ENCODE measurements at regions not wholly inside any gene's neighbourhood (a gene's known extent, or its start where the extent isn't known, plus 50 kb on each side); places are given as distances from the start of the nearest gene placed in this dataset.

GRCh38 chr13:90447034-90447733, 900.3 kb upstream of the MIR17HG start:
- 81 to 92% (median 90%) methylated on average over 2 of the region's 2 CpGs for WGBS, 3 donors
- H3K27me3 ChIP-seq, result no peaks in the 10 kb centered on the region
- intact Hi-C loops (cut with DNase I), result no loop called here
- TF ChIP-seq, protein P1, sequence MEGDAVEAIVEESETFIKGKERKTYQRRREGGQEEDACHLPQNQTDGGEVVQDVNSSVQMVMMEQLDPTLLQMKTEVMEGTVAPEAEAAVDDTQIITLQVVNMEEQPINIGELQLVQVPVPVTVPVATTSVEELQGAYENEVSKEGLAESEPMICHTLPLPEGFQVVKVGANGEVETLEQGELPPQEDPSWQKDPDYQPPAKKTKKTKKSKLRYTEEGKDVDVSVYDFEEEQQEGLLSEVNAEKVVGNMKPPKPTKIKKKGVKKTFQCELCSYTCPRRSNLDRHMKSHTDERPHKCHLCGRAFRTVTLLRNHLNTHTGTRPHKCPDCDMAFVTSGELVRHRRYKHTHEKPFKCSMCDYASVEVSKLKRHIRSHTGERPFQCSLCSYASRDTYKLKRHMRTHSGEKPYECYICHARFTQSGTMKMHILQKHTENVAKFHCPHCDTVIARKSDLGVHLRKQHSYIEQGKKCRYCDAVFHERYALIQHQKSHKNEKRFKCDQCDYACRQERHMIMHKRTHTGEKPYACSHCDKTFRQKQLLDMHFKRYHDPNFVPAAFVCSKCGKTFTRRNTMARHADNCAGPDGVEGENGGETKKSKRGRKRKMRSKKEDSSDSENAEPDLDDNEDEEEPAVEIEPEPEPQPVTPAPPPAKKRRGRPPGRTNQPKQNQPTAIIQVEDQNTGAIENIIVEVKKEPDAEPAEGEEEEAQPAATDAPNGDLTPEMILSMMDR (IDR thresholded peaks at IDR 0.05), result no peak
- TF ChIP-seq POLR2A (IDR thresholded peaks at IDR 0.05), result no peak
- TF ChIP-seq EP300 (IDR thresholded peaks at IDR 0.05), result no peak
- H3K4me1 ChIP-seq (ENCODE audit: insufficient read depth), result no peaks in the 10 kb centered on the region
- no peaks in the 10 kb centered on the region for H3K9me3 ChIP-seq
- H3K27ac ChIP-seq, result no peak overlapping the region
- no peak overlapping the region for H3K4me3 ChIP-seq
- no peak for DNase-seq
- H3K36me3 ChIP-seq, result no peaks in the 10 kb centered on the region

- TF ChIP-seq EP300 (IDR thresholded peaks at IDR 0.05), result no peak
- TF ChIP-seq, protein P1 (IDR thresholded peaks at IDR 0.05), result no peak
- TF ChIP-seq POLR2A (IDR thresholded peaks at IDR 0.05), result no peak
- H3K4me3 ChIP-seq, result no peak overlapping the region
- intact Hi-C loops (cut with DNase I), result no loop called here
- no peaks in the 10 kb centered on the region for H3K4me1 ChIP-seq (ENCODE audit: insufficient read depth)
- no peaks in the 10 kb centered on the region for H3K36me3 ChIP-seq
- no peak overlapping the region for H3K27ac ChIP-seq
- no peak for DNase-seq
- no peaks in the 10 kb centered on the region for H3K27me3 ChIP-seq
- no peaks in the 10 kb centered on the region for H3K9me3 ChIP-seq
Measured at GRCh38 chr13:90447734-90448101, 899.8 kb upstream of the MIR17HG start.

DNA sequence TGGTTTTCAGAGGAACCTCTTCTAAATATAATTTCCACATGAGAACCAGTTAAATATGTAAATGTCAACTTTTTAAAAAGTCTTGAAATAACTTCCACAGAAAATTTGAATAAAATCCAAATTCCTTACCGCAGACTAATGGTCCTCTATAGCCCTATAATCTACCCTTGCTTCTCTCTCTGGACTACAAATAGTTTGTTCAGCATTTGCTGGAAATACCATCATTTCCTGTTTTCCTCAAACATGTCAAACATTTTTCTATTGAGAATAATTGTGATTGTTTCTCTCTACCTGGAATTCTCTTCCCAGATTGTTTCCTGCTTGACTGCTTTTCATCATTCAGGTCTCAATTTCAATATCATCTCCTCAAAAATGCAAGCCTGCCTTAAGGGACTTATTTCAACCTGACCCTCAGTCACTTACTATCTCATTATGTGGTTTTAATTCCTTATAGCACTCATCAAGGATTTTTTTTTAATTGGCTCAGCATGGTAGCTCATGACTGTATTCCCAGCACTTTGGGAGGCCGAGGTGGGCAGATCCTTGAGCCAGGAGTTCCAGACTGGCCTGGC, 898.9 kb upstream of the MIR17HG start:
- Histone ChIP-seq H3K4me3 (no peak overlapping the region), H3K4me1 (ENCODE audit: insufficient read depth) (no peaks in the 10 kb centered on the region), H3K9me3 (no peaks in the 10 kb centered on the region), H3K36me3 (no peaks in the 10 kb centered on the region), H3K27me3 (no peaks in the 10 kb centered on the region), H3K27ac (no peak overlapping the region)
- intact Hi-C loops (cut with DNase I), result no loop called here
- WGBS, 3 donors, result 55 to 86% (median 75%) methylated on average over 2 of the region's 2 CpGs
- no peak for DNase-seq
- TF ChIP-seq EP300 (IDR thresholded peaks at IDR 0.05) (no peak), POLR2A (IDR thresholded peaks at IDR 0.05) (no peak)
- TF ChIP-seq, protein P1 (IDR thresholded peaks at IDR 0.05), result no peak

GRCh38 chr13:90453342-90453741, 894.1 kb upstream of the MIR17HG start:
- WGBS, 3 donors, result 95 to 100% (median 96%) methylated on average over 3 of the region's 3 CpGs
- no peak for DNase-seq
- H3K36me3 ChIP-seq, result no peaks in the 10 kb centered on the region
- H3K27me3 ChIP-seq, result no peaks in the 10 kb centered on the region
- intact Hi-C loops (cut with DNase I), result no loop called here
- no peak overlapping the region for H3K27ac ChIP-seq
- H3K4me1 ChIP-seq (ENCODE audit: insufficient read depth), result no peaks in the 10 kb centered on the region
- no peak overlapping the region for H3K4me3 ChIP-seq
- H3K9me3 ChIP-seq, result no peaks in the 10 kb centered on the region
- no peak for TF ChIP-seq POLR2A (IDR thresholded peaks at IDR 0.05)

DNA sequence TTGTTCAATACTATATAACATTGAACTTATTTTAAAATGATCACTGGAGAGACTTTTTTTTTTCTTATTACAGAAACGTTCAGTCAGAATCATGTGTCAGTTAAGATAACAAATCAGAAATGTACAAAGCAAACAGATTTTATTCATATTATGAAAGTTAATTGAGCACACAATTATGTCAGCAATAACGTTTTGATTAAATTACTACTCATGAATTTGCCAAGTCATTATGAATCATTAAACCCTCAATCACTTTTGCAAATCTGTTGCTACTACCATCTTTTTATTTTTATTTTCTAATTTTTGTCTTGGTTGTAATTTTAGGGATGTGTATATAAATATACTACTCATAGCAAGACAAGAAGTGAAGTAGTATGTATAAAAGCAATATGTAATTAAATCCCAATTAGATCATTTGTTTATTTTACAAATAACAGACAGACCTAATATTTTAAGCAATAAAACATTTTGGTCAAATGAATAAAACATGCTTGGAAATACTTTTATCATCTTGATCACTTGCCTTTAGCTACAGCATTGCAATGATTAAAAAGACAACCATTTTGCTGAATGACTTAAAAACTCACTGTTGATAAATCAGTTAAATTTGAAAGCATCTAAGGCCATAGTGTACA, 893.4 kb upstream of the MIR17HG start:
- no peak overlapping the region for H3K27ac ChIP-seq
- 36 to 48% (median 37%) methylated on average over 2 of the region's 2 CpGs for WGBS, 3 donors
- intact Hi-C loops (cut with DNase I), result no loop called here
- no peak overlapping the region for H3K4me3 ChIP-seq
- no peaks in the 10 kb centered on the region for H3K4me1 ChIP-seq (ENCODE audit: insufficient read depth)
- no peaks in the 10 kb centered on the region for H3K27me3 ChIP-seq
- no peak for DNase-seq
- no peaks in the 10 kb centered on the region for H3K36me3 ChIP-seq
- TF ChIP-seq, protein P1 (IDR thresholded peaks at IDR 0.05), result no peak
- TF ChIP-seq EP300 (IDR thresholded peaks at IDR 0.05), result no peak
- TF ChIP-seq POLR2A (IDR thresholded peaks at IDR 0.05), result no peak
- H3K9me3 ChIP-seq, result no peaks in the 10 kb centered on the region

Measured in ovary (tissue), 7 donors.